SK-N-SH (cell line): ENCODE measurements at regions not wholly inside any gene's neighbourhood (a gene's known extent, or its start where the extent isn't known, plus 50 kb on each side); places are given as distances from the start of the nearest gene placed in this dataset.

Experiments
- EZH2phosphoT487 ChIP-seq: fragments of 200-600 bp; sonication (generic); IDR thresholded peaks from 2 replicates; pipeline ENCODE4 v1.6.1; 2017; ENCODE audit warnings: low read depth, mixed run types, mild to moderate bottlenecking, antibody characterized with exemption, moderate library complexity, borderline replicate concordance
- MAX ChIP-seq: IDR thresholded peaks from 2 replicates; pipeline ENCODE4 v1.4.0; 2012; ENCODE audit warnings: low read depth
- POLR2AphosphoS5 ChIP-seq: IDR thresholded peaks from 2 replicates; pipeline ENCODE4 v1.6.1; 2012; ENCODE audit warnings: low read depth, low read length
- SMC3 ChIP-seq: IDR thresholded peaks from 2 replicates; pipeline ENCODE4 v1.6.1; 2012; ENCODE audit warnings: low read depth, low read length, improper control_type of control experiment
- TF ChIP-seq, protein P1 (sequence below): fragments of 200-600 bp; sonication (generic); IDR thresholded peaks from 2 replicates; pipeline ENCODE4 v1.6.1; 2017; ENCODE audit warnings: antibody characterized with exemption, mild to moderate bottlenecking, moderate library complexity
- TF ChIP-seq, protein P2 (sequence below): IDR thresholded peaks from 2 replicates; pipeline ENCODE4 v1.4.0; 2012; ENCODE audit warnings: low read depth, borderline replicate concordance

GRCh38 chr6:137964876-137965275 lies 97.8 kb downstream of the TNFAIP3 start:
- no peak for TF ChIP-seq SMC3
- TF ChIP-seq MAX = no peak
- TF ChIP-seq POLR2AphosphoS5 = no peak
- TF ChIP-seq, protein P1, sequence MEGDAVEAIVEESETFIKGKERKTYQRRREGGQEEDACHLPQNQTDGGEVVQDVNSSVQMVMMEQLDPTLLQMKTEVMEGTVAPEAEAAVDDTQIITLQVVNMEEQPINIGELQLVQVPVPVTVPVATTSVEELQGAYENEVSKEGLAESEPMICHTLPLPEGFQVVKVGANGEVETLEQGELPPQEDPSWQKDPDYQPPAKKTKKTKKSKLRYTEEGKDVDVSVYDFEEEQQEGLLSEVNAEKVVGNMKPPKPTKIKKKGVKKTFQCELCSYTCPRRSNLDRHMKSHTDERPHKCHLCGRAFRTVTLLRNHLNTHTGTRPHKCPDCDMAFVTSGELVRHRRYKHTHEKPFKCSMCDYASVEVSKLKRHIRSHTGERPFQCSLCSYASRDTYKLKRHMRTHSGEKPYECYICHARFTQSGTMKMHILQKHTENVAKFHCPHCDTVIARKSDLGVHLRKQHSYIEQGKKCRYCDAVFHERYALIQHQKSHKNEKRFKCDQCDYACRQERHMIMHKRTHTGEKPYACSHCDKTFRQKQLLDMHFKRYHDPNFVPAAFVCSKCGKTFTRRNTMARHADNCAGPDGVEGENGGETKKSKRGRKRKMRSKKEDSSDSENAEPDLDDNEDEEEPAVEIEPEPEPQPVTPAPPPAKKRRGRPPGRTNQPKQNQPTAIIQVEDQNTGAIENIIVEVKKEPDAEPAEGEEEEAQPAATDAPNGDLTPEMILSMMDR = no peak
- TF ChIP-seq EZH2phosphoT487 = no peak
- TF ChIP-seq, protein P2, sequence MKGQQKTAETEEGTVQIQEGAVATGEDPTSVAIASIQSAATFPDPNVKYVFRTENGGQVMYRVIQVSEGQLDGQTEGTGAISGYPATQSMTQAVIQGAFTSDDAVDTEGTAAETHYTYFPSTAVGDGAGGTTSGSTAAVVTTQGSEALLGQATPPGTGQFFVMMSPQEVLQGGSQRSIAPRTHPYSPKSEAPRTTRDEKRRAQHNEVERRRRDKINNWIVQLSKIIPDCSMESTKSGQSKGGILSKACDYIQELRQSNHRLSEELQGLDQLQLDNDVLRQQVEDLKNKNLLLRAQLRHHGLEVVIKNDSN = no peak
